Large intestine (tissue), 3 donors: ENCODE measurements at regions not wholly inside any gene's neighbourhood (a gene's known extent, or its start where the extent isn't known, plus 50 kb on each side); places are given as distances from the start of the nearest gene placed in this dataset.

ENCODE experiments used
- DNase-seq, 2 donors: peaks; one replicate each; pipeline versions ENCODE4 v3.0.0 to v3.0.0-alpha.2; 2013
- H3K27ac ChIP-seq: one replicate; pipeline ENCODE4 v1.5.1; 2013; ENCODE audit warnings: low read length
- H3K27me3 ChIP-seq: 2 replicates; pipeline ENCODE4 v1.6.1; 2013; ENCODE audit warnings: low read length; ENCODE audit not compliant: control insufficient read depth, insufficient read depth
- H3K36me3 ChIP-seq: 2 replicates; pipeline ENCODE4 v1.6.1; 2013; ENCODE audit warnings: low read length; ENCODE audit not compliant: control insufficient read depth, insufficient read depth
- H3K4me1 ChIP-seq: one replicate; pipeline ENCODE4 v1.6.1; 2013; ENCODE audit warnings: low read length; ENCODE audit not compliant: control insufficient read depth, insufficient read depth
- H3K4me3 ChIP-seq: one replicate; pipeline ENCODE4 v1.5.1; 2013; ENCODE audit warnings: low read length
- H3K9me3 ChIP-seq: one replicate; pipeline ENCODE4 v1.6.1; 2013; ENCODE audit warnings: mild to moderate bottlenecking, low read depth, low read length, moderate library complexity; ENCODE audit not compliant: control insufficient read depth
- WGBS: methylation state at CpG from one replicate; pipeline ENCODE4 v1.1.5; 2013; ENCODE audit warnings: low lambda C conversion rate; ENCODE audit not compliant: insufficient coverage; 5-methylcytosine and 5-hydroxymethylcytosine counted together

DNA sequence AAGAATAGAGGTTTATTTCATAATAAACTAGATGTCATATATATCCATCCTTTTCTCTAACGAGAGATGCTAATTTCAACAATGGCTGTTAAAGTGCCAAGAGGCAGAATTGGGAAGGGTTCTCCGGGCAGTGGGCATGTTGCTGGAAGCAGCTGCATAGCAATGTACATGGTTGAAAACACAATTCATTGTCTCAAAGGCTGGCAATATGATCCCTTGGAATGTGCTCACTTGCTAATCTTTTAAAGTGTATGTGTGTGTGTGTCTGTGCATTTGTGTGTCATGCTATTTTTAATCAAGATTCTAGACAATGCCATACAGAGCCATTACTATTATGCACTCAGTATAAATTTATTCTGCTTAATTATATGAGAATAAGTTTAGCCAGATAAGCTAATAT is 1020.3 kb downstream of the NAALADL2 start:
- H3K27me3 ChIP-seq = no peaks in the 10 kb centered on the region
- no peaks in the 10 kb centered on the region for H3K4me1 ChIP-seq
- H3K36me3 ChIP-seq = no peaks in the 10 kb centered on the region
- no peak overlapping the region for H3K4me3 ChIP-seq
- H3K27ac ChIP-seq = no peak overlapping the region
- WGBS = no CpG with 5 or more reads among the region's 2 CpGs
- H3K9me3 ChIP-seq = no peaks in the 10 kb centered on the region
- no peak for DNase-seq

DNA sequence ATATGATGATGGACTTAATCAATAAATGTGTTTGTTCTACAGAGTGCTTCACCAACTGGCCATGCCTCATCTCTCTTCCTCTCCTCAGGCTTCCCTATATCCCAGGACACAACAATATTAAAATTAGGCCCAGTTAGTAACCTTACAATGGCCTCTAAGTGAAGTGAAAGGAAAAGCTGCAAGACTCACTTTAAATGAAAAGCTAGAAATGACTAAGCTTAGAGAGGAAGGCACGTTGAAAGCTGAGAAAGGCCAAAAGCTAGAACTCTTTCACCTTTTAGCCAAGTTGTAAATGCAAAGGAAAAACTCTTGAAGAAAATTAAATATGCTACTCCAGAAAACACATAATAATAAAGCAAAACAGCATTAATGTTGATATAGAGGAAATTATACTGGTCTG is 1010.3 kb downstream of the NAALADL2 start:
- Histone ChIP-seq H3K9me3 (no peaks in the 10 kb centered on the region), H3K4me3 (no peak overlapping the region), H3K4me1 (no peaks in the 10 kb centered on the region), H3K27me3 (no peaks in the 10 kb centered on the region), H3K36me3 (no peaks in the 10 kb centered on the region), H3K27ac (no peak overlapping the region)
- DNase-seq = no peak
- 50% methylated on average over 1 of the region's 1 CpG for WGBS

DNA sequence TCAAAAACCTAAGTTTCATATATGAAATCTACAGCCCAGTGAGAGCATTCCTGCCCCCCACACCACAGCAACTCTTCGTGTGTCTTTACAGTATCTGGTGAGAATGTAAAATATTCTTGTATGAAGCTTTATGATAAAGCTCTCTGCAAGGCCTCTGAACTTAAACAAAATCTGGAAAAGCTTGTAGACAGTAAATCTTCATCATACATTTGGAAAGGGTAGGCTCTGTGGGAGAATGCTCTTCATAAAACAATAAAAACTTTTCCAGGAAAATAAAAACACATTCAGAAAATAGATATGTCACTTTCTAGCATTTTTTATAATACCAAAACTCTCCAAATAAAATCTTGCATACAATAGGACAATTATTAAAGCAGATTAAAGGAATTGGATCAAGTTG is 1009.5 kb downstream of the NAALADL2 start:
- DNase-seq = no peak
- Histone ChIP-seq H3K4me1 (no peaks in the 10 kb centered on the region), H3K27me3 (no peaks in the 10 kb centered on the region), H3K9me3 (no peaks in the 10 kb centered on the region), H3K36me3 (no peaks in the 10 kb centered on the region), H3K27ac (no peak overlapping the region), H3K4me3 (no peak overlapping the region)
- WGBS = no CpG with 5 or more reads among the region's 1 CpG

DNA sequence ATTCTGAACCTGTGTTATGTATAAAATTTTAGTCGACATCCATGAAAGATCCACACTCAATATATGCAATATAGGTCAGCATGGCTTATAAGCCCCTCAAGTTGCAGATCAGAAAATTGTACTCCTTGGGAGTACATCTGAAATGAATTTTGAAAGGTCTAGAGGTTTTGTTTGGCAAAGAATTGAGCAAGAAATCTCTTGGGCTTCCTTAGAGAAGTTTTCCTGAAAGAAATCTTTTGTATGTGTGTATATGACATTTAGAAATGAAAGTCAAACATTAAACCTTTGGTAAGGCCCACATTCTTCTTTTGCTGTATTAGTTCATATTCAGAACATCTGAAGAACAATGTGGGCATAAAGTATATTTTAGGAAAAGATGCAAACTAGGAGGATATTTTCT is 1006.6 kb downstream of the NAALADL2 start:
- Histone ChIP-seq H3K4me1 (no peaks in the 10 kb centered on the region), H3K4me3 (no peak overlapping the region), H3K9me3 (no peaks in the 10 kb centered on the region), H3K36me3 (no peaks in the 10 kb centered on the region), H3K27me3 (no peaks in the 10 kb centered on the region), H3K27ac (no peak overlapping the region)
- 86% methylated on average over 1 of the region's 1 CpG for WGBS
- no peak for DNase-seq

DNA sequence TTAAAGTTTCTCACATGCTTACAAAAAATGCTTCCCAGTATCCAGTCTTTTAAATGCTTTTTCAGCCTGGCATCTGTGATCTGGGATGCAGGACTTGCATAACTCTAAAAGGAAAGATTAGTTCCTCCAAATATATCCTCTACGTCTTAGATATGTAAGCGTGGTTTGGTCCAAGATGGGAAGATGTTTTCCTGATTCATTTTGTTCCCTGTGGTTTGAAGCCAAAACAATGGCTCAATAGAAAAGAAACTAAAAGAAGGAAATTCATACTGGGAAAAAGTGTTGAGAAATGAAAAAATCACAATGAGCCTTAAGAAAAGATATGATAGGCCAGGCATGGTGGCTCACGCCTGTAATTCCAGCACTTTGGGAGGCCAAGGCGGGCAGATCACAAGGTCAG is 1002.8 kb downstream of the NAALADL2 start:
- Histone ChIP-seq H3K4me3 (no peak overlapping the region), H3K4me1 (no peaks in the 10 kb centered on the region), H3K27me3 (no peaks in the 10 kb centered on the region), H3K36me3 (no peaks in the 10 kb centered on the region), H3K9me3 (no peaks in the 10 kb centered on the region), H3K27ac (no peak overlapping the region)
- no peak for DNase-seq
- WGBS = 88% methylated on average over 2 of the region's 4 CpGs
